Neuronal stem cell (in vitro differentiated cells): ENCODE measurements at regions not wholly inside any gene's neighbourhood (a gene's known extent, or its start where the extent isn't known, plus 50 kb on each side); places are given as distances from the start of the nearest gene placed in this dataset.

ENCODE experiments used
- DNase-seq: peaks from one replicate; pipeline ENCODE4 v3.0.0-alpha.2; 2013; ENCODE audit warnings: low spot score
- H2AFZ ChIP-seq: one replicate; pipeline ENCODE4 v1.6.1; 2013; ENCODE audit warnings: mild to moderate bottlenecking, low read length, inconsistent platforms
- H2AK5ac ChIP-seq: 2 replicates; pipeline ENCODE4 v1.6.1; 2013; ENCODE audit warnings: low read depth, mild to moderate bottlenecking, inconsistent platforms, low read length, moderate library complexity, mixed read lengths
- H2BK120ac ChIP-seq: 2 replicates; pipeline ENCODE4 v1.6.1; 2013; ENCODE audit warnings: low read depth, mild to moderate bottlenecking, inconsistent platforms, low read length, moderate library complexity, mixed read lengths
- H2BK12ac ChIP-seq: one replicate; pipeline ENCODE4 v1.6.1; 2013; ENCODE audit warnings: low read length, inconsistent platforms
- H2BK15ac ChIP-seq: 2 replicates; pipeline ENCODE4 v1.6.1; 2013; ENCODE audit warnings: mild to moderate bottlenecking, low read length, inconsistent platforms, mixed read lengths
- H2BK5ac ChIP-seq: one replicate; pipeline ENCODE4 v1.6.1; 2013; ENCODE audit warnings: inconsistent platforms, mild to moderate bottlenecking, low read length, moderate library complexity
- H3K14ac ChIP-seq: one replicate; pipeline ENCODE4 v1.6.1; 2013; ENCODE audit warnings: low read length, inconsistent platforms
- H3K18ac ChIP-seq: 2 replicates; pipeline ENCODE4 v1.6.1; 2013; ENCODE audit warnings: low read length, inconsistent platforms
- H3K23ac ChIP-seq: 2 replicates; pipeline ENCODE4 v1.6.1; 2013; ENCODE audit warnings: low read depth, mild to moderate bottlenecking, mixed read lengths, low read length, inconsistent platforms; ENCODE audit not compliant: poor library complexity
- H3K27ac ChIP-seq: replicated peaks from 3 replicates; pipeline ENCODE4 v1.5.1; 2013; ENCODE audit warnings: low read length, inconsistent platforms
- H3K27me3 ChIP-seq, 3 experiments: 2 replicates each; pipeline ENCODE4 v1.6.1; 2013; ENCODE audit warnings: low read length in 3 of 3, mild to moderate bottlenecking in 2 of 3, inconsistent platforms in 1 of 3, low read depth in 1 of 3, mixed read lengths in 1 of 3, moderate library complexity in 1 of 3; ENCODE audit not compliant: control insufficient read depth in 3 of 3, insufficient read depth in 3 of 3
- H3K36me3 ChIP-seq, 2 donors: replicated peaks in 1 of 2; 2 replicates each; pipeline ENCODE4 v1.6.1; 2013; ENCODE audit warnings: low read length in 2 of 2; ENCODE audit not compliant: control insufficient read depth in 2 of 2, insufficient read depth in 2 of 2
- H3K4ac ChIP-seq: 2 replicates; pipeline ENCODE4 v1.6.1; 2013; ENCODE audit warnings: inconsistent platforms, mild to moderate bottlenecking, low read length, moderate library complexity
- H3K4me1 ChIP-seq, 2 donors: 1 replicate in 1 of 2; 2 replicates in 1 of 2; pipeline ENCODE4 v1.6.1; 2013; ENCODE audit warnings: low read length in 2 of 2, low read depth in 1 of 2; ENCODE audit not compliant: control insufficient read depth in 2 of 2, insufficient read depth in 1 of 2
- H3K4me2 ChIP-seq: one replicate; pipeline ENCODE4 v1.6.1; 2013; ENCODE audit warnings: mild to moderate bottlenecking, low read length, inconsistent platforms; ENCODE audit not compliant: insufficient read depth, poor library complexity, severe bottlenecking
- H3K4me3 ChIP-seq, 2 donors: 2 replicates each; pipeline ENCODE4 v1.5.1; 2013; ENCODE audit warnings: low read length in 2 of 2, mild to moderate bottlenecking in 2 of 2, inconsistent platforms in 1 of 2, moderate library complexity in 1 of 2
- H3K79me1 ChIP-seq: one replicate; pipeline ENCODE4 v1.6.1; 2013; ENCODE audit warnings: low read depth, mild to moderate bottlenecking, inconsistent platforms, low read length, moderate library complexity
- H3K9ac ChIP-seq: one replicate; pipeline ENCODE4 v1.6.1; 2013; ENCODE audit warnings: mild to moderate bottlenecking, low read depth, low read length, inconsistent platforms; ENCODE audit not compliant: poor library complexity
- H3K9me3 ChIP-seq, 2 donors: replicated peaks in 1 of 2; 2 replicates each; pipeline versions ENCODE3 to v1.6.1; 2013; ENCODE audit warnings: low read length in 2 of 2, mild to moderate bottlenecking in 2 of 2, inconsistent platforms in 1 of 2, low read depth in 1 of 2, mixed read lengths in 1 of 2, moderate library complexity in 1 of 2; ENCODE audit not compliant: control insufficient read depth in 2 of 2, insufficient read depth in 1 of 2
- H4K8ac ChIP-seq: one replicate; pipeline ENCODE4 v1.6.1; 2013; ENCODE audit warnings: low read depth, mild to moderate bottlenecking, inconsistent platforms, low read length, moderate library complexity
- H4K91ac ChIP-seq: one replicate; pipeline ENCODE4 v1.6.1; 2013; ENCODE audit warnings: low read length, low read depth, mild to moderate bottlenecking, inconsistent platforms; ENCODE audit not compliant: poor library complexity
- WGBS, 2 donors: extraction: QIAGEN DNeasy Blood & Tissue Kit; methylation state at CpG; one replicate each; pipeline ENCODE4 v1.1.7; 2013; ENCODE audit warnings: missing lambda C conversion rate in 2 of 2, mixed read lengths in 1 of 2; ENCODE audit not compliant: insufficient read length in 2 of 2, insufficient replicate concordance in 1 of 2; ENCODE audit errors: extremely low coverage in 2 of 2; 5-methylcytosine and 5-hydroxymethylcytosine counted together

DNA sequence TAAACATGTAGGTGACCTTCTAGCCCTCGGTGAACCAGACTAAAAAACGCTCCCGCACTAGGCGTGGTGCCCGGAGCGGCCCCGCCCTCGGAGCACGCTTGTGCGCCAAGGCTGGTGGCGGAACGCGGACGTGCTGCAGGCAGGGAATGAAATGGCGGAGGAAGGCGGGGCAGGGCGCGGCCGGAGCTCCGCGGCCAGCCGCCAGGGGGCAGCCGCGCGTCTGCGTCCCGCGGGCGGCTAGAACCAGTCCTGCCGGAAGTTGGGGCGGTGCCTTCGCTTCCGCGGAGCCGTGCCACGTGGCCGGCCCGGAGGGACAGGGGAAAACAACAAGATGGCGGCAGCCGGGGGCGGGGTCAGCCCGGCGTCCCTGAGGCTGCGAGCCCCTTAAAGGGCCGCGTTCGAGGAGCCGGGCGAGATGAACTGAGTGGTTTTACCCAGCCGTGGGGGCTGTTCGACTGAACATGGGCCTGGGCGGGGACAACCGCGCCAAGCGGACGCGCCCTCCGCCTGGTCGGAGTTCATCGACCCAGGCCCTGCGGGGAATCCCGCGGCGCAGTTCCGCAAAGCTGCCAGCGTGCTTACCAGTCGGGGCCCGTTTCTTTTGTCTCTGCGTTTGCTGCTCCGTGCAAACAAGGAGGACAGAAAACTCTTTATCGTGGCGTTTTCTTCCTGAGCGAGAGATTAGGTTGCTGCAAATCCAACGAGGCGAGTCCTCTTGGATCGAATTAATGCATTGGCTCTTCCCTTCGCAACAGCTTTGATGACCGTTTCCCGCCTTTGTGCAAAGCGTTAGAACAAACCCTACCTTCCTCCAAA, 90.9 kb upstream of the CHD2 start:
- Histone ChIP-seq H3K36me3 (no peaks in the 10 kb centered on the region), H3K18ac (peak overlapping the region; percentile 100), H3K79me1 (no peaks in the 10 kb centered on the region), H2BK12ac (no peak overlapping the region), H4K8ac (no peak overlapping the region), H3K27me3 (no peaks in the 10 kb centered on the region), H3K9me3 (peaks cover 0 to 5% of the 10 kb centered on the region in 2 donors), H3K4ac (no peak overlapping the region), H3K4me2 (peak overlapping the region; percentile 75), H3K4me3 (peak overlapping the region; percentile 70 to 80), H2BK120ac (no peak overlapping the region), H3K27ac (peak overlapping the region; percentile 94), H2BK5ac (peak overlapping the region; percentile 68), H3K14ac (peak overlapping the region; percentile 57), H2AK5ac (peak overlapping the region; percentile 77), H3K9ac (peak overlapping the region; percentile 94), H2BK15ac (no peak overlapping the region), H4K91ac (no peak overlapping the region), H3K23ac (peak overlapping the region; percentile 97), H3K4me1 (peaks cover 5 to 8% of the 10 kb centered on the region in 2 donors), H2AFZ (peak overlapping the region; percentile 81)
- DNase-seq = peak; percentile 98
- WGBS, 2 donors = no CpG with 5 or more reads among the region's 80 CpGs

DNA sequence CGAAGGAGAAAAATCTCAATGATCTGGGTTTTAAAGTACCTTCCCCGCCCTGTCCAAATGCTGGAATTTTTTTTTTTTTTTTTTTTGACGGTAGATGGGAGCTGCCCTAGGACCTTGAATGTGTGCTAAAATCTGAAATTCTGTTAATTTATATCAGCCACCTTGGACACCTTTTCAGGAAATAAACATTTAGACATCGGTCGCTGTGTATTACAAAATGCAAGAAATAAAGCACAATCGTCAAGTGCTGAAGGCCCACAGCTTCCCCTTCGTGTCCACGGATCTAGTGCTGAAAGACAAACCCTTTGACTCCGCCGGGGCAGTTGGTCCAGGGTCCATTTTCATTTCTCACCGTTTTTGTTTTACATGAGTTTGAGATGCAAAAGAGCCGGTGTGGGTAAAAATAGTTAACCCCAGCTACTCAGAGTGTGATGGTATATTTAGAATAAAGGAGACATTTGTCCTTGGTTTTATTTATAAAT, 90.2 kb upstream of the CHD2 start:
- Histone ChIP-seq H2BK5ac (peak overlapping the region; percentile 68), H3K4me2 (peak overlapping the region; percentile 75), H2BK15ac (no peak overlapping the region), H3K4me1 (peaks cover 5 to 8% of the 10 kb centered on the region in 2 donors), H3K9ac (peak overlapping the region; percentile 94), H2AK5ac (no peak overlapping the region), H3K14ac (no peak overlapping the region), H2BK120ac (no peak overlapping the region), H3K79me1 (no peaks in the 10 kb centered on the region), H4K8ac (no peak overlapping the region), H3K23ac (no peak overlapping the region), H3K27ac (peak overlapping the region; percentile 94), H3K4me3 (peak overlapping the region in 1 of 2 donors; percentile 70), H2AFZ (peak overlapping the region; percentile 81), H3K36me3 (no peaks in the 10 kb centered on the region), H3K18ac (peak overlapping the region; percentile 100), H4K91ac (no peak overlapping the region), H2BK12ac (no peak overlapping the region), H3K27me3 (no peaks in the 10 kb centered on the region), H3K4ac (no peak overlapping the region), H3K9me3 (peaks cover 0 to 5% of the 10 kb centered on the region in 2 donors)
- DNase-seq = no peak
- WGBS, 2 donors = no CpG with 5 or more reads among the region's 12 CpGs

DNA sequence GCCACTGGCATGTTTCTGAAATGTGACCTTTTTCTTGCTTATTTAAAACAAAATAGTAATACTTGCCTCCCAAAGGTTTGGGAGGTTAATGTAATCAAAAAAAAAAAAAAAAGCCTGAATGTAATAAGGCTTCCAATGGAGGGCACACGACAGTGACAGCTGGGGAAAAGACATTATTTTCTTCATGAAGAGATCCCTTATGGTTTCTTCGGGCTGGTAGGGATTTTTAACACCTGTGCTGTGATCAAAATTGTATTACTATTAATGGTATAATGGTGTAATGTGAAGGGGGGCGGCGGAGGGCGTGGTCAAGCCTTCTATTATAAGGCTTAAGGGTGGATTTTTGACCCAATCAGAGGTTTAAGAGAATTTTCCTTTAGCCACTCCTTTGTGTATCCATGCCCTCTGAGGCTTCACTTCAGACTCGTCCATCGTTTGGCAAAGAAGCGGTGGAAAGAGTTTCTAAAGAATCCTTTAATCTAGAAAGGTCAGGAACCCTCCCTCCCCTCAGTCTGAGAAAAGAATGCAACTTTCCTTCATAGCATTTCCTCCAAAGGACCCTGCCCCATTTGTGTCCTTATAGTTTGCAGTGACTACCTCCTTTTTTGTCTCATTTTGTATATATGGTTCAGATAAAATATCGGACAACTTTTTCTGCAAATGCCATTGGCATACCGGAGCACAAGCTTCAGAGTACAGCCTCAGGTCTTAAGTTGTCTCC, 89.5 kb upstream of the CHD2 start:
- H2AK5ac ChIP-seq = no peak overlapping the region
- no peak overlapping the region for H2BK5ac ChIP-seq
- H4K8ac ChIP-seq = no peak overlapping the region
- H3K27ac ChIP-seq = peak overlapping the region; percentile 94
- no peak for DNase-seq
- H3K4me3 ChIP-seq = peak overlapping the region in 1 of 2 donors; percentile 70
- H2BK15ac ChIP-seq = no peak overlapping the region
- no peak overlapping the region for H3K4ac ChIP-seq
- no peak overlapping the region for H2AFZ ChIP-seq
- no peak overlapping the region for H4K91ac ChIP-seq
- H3K79me1 ChIP-seq = no peaks in the 10 kb centered on the region
- H3K9me3 ChIP-seq = peaks cover 0 to 5% of the 10 kb centered on the region in 2 donors
- no peaks in the 10 kb centered on the region for H3K27me3 ChIP-seq
- H3K23ac ChIP-seq = no peak overlapping the region
- H2BK120ac ChIP-seq = no peak overlapping the region
- peaks cover 5 to 8% of the 10 kb centered on the region in 2 donors for H3K4me1 ChIP-seq
- H3K4me2 ChIP-seq = no peak overlapping the region
- H3K14ac ChIP-seq = no peak overlapping the region
- no peak overlapping the region for H3K18ac ChIP-seq
- no CpG with 5 or more reads among the region's 10 CpGs for WGBS, 2 donors
- H3K36me3 ChIP-seq = no peaks in the 10 kb centered on the region
- no peak overlapping the region for H3K9ac ChIP-seq
- H2BK12ac ChIP-seq = no peak overlapping the region
